ENCODE measurements at regions not wholly inside any gene's neighbourhood (a gene's known extent, or its start where the extent isn't known, plus 50 kb on each side); places are given as distances from the start of the nearest gene placed in this dataset.

- TF ChIP-seq CTCF (IDR thresholded peaks at IDR 0.05) (no peak), EP300 (IDR thresholded peaks at IDR 0.05) (no peak), POLR2A (IDR thresholded peaks at IDR 0.05) (no peak)
Measured at GRCh38 chr13:90197722-90198121, 1149.8 kb upstream of the MIR17HG start.

All from sigmoid colon (tissue), 4 donors.